T-helper 1 cell (primary cell): ENCODE measurements at regions not wholly inside any gene's neighbourhood (a gene's known extent, or its start where the extent isn't known, plus 50 kb on each side); places are given as distances from the start of the nearest gene placed in this dataset.
"Not testable (repeated sequence)": the region's sequence is repeated elsewhere in the genome, so short reads cannot be mapped to it uniquely, and the experiment has no call there.

Experiments used
- DNase-seq, 5 donors: peaks; one replicate each; pipeline ENCODE4 v3.0.0-alpha.2; 2012 to 2020

- DNase-seq = no peak
These were observed 102.6 kb downstream of the LHFPL1 start for GRCh38 chrX:112577146-112577545.

DNA sequence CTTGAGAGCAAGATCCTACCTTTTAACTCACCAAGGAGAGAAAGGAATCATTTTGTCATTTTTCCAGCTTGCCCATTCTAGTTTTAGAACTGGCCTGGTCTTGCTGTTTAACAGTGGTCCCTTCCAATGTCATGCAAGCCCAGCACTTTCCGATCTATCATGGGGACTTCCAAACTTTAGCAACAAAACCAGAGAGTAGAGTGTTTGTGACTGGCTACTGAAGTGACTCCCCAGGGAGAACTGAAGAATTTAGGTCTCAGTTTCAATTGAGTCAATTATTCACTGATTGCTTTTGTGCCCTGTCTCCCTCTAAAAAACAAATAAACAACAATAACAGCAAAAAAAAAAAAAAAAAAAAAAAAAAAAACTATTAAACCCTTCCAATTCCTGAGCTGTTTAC, 108.3 kb downstream of the LHFPL1 start:
- no peak for DNase-seq

DNA sequence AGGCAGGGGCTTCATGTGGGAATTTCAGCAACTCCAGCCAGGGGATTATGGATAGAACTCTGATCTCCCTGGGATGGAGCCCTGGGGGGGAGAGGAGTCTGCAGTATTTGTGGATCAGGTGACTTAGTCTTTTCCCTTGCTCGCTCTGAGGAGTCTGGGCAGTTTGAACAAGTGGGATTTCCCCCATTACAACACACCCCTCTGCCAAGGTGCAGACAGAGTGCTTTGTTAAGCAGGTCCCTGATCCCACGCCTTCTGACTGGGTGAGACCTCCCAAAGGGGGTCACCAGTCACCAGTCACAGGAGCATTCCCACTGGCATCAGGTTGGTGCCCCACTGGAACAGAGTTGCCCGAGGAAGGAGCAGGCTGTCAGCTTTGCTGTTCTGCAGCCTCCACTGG, 123.9 kb downstream of the LHFPL1 start:
- DNase-seq = no peak

DNA sequence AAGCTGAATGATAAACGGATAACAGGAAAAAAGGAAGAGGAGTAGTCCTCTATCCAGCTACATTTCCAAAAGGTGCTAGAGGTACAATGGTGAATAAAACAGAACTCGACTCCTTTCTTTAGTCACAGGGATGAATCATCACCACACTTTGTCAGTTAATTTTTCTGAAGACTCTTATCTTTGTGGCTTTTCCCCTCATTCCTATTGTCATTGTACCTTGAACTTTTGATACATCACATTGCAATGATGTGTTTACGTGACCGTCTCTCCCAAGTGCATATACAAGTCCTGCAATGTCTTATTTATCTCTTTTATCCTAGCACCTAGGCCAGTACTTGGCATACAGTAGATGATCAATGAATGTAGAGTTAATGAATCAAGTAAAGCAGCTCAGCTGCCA, 134.7 kb downstream of the LHFPL1 start:
- DNase-seq = no peak

DNA sequence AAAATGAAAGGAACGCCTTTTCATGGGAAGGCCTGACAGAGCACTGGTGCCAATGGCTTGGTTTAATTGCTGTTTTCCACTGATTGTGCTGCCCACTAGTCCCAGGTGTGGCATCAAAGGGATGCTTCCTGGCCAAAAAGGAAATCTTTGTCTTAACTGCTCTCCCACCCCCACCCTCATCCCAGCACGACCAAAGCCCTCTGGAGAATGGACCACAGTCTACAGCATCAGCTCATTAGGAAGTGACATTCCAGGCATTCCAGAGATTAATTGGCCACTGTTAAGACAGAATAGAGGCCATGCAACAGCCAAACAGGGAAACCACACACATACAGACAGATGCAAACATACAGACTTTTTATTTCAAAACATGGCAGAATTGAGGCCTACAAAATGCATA, 143.2 kb downstream of the LHFPL1 start:
- no peak for DNase-seq

GRCh38 chrX:112527903-112528302, 151.8 kb downstream of the LHFPL1 start:
- no peak for DNase-seq

GRCh38 chrX:112521676-112522075, 158.1 kb downstream of the LHFPL1 start:
- DNase-seq = no peak

- no peak for DNase-seq
These were observed 159.6 kb downstream of the LHFPL1 start for GRCh38 chrX:112520124-112520523.

DNA sequence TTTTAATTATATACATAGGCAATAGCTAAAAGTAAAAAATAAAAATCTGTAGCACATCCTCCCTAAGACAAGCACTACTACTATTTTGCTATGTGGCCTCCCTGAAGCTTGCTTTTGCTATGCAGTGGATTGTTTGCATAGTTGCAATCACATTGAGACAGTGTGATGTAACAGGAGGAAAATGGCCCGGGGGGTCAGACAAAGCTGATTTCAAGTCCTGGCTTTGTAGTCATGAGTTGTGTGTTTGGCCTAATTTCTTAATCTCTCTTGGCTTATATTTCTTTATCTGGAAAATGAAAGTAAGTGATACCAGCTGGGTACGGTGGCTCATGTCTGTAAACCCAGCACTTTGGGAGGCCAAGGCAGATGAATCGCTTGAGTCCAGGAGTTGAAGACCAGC, 166.6 kb downstream of the LHFPL1 start:
- DNase-seq = no peak

- DNase-seq = no peak
These were observed 167.2 kb downstream of the LHFPL1 start for GRCh38 chrX:112512509-112512908.

DNA sequence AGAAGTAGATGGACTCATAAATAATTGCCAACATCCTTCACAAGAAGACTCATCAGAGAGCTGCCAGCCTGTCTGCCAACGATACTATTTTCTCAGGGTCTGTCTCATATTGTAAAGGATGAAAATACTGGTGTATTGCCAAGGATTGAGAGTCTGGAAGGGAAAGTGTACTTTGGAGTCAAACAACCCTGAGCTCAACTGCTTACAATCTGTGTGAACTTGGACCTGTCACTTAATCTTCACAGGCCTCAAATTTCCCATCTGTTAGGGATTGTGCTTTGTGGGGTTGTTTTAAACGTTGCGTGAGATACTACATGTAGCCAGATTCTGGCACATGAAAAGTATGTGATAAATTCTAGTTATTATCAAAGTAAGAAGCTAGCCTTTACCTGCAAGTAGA, 169.1 kb downstream of the LHFPL1 start:
- no peak for DNase-seq

- no peak for DNase-seq
These were observed 202.1 kb downstream of the LHFPL1 start for GRCh38 chrX:112477653-112478052.

DNA sequence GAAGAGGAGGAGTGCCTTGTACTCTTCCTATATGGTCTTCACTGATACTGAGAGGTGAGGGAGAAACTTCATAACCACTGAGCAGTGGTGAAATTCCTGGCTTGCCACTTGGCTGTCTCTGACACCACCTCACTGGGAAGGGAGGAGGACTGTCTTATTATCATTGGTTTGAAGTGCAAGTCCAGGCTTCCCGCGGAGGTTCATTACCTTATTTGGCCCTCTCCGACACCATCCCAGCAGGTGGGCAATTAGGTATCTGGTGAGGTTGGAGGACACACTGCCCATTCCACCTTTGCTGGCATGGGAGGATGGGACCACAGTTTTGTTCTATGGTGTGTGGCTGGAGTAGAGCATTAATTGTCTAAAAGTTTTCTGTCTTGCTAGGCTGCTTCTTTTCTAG, 206.1 kb downstream of the LHFPL1 start:
- no peak for DNase-seq

DNA sequence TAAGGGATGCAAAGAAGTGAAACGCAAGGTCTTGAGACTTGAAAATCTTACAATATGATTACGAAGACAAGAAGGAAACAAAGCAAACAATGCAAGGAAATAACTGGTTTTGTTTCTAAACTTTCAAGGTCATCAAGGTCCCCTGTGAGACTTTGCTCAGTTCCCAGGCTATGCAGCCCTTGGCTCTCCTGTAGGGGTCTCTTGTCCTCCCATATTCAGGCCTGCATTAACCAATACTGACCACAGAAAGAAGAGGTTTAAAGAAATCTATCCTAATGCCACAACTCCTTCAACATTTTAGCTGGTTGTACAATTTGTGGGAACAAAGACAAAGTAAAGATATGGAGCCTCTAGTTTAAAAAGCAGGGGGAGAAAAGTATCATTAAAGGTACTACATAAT, 209.2 kb downstream of the LHFPL1 start:
- no peak for DNase-seq

- DNase-seq = not testable (repeated sequence)
These were observed 217.7 kb downstream of the LHFPL1 start for GRCh38 chrX:112461949-112462450.

DNA sequence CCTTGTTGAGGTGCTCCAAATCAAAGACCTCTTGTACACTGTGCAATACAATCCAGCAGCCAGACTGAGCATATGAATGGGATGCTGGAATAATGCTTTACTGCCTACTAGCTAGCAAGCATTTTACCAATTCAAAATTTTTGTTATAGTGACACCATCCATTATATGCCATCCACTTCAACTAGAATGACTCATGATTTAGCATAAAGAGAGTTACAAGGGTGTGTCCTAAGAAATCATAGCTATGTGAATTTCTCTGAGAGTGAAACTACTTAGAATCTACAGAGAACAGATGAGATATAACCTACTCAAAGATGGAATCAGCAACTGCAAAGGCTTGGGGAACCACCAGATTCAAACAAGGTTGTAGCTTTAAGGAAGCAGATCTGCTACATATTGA, 221.9 kb downstream of the LHFPL1 start:
- no peak for DNase-seq

- DNase-seq = no peak
These were observed 228.9 kb downstream of the LHFPL1 start for GRCh38 chrX:112450810-112451209.

GRCh38 chrX:112440277-112440676, 239.5 kb downstream of the LHFPL1 start:
- no peak for DNase-seq

DNA sequence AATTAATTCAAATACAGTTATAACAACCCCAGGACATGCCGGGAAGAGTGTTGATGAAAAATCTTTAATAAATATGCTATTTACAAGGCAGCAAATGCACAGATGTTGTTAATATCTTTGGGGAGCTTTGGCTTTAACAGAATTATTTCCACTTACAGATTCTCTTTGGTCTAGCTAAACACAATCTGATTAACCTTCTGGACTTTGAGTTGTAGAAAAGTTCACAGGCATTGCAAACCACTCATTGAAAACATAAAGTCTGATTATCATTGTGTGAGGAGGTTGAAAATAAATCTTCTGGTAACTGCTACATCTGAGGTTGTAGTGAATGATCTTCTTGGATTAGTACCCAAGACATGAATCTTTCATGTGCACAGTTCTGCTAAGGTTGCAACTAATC, 255.6 kb downstream of the LHFPL1 start:
- no peak for DNase-seq

DNA sequence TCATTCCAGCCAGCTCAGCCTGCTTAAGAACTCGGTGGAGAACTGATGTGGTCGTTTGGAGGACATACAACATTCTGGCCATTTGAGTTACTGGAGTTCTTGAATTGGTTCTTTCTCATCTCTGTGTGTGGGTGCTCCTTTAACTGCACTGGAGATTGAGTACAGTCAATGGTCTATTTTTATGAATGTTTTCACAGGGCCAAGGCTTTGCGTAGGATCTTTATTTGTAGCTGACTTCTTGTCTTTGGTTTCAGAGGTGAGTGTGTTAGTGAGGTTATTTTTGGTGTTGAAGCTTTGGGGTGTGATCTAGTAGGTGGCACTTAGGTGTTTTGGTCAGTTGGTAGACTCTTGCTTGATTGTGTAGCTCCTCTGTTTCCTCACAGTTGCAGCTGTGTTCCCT, 288.4 kb downstream of the LHFPL1 start:
- no peak for DNase-seq

GRCh38 chrX:112381649-112382298, 298.0 kb downstream of the LHFPL1 start:
- DNase-seq = not testable (repeated sequence)

DNA sequence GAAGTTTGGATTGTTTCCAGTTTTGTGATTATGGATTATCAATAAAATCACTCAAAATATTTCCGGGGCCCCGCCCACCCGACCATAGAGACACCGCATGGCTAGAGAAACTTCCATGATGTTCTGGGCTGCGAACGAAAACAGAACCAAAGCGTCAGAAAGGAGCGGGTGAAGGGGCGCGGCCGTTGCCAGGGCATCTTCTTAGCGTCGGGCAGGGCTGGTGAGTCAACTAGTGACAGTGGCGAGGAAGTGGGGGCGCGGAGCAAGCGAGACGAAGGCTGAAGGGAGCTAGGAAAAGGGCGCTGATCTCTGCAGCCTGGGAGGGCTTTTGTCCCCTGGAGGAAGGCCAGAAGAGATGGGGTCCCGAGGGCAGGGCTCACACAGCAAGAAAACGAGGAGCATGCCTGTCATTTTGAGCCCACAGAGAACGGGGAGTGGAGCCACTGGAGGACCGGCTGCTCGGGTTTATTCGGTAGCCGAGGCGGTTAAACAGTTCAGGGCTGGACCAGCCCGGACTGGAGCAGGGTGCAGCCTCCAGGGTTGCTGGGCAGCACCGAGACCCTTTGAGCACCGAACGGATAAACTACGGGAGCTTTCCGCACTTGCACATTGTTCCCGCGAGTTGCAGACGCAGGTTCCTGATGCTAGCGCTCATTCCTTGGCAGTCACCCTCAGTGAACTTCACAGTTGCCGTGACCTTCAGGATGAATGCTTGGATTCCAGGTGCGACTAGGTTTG, 298.1 kb upstream of the TRPC5 start:
- no peak for DNase-seq

DNA sequence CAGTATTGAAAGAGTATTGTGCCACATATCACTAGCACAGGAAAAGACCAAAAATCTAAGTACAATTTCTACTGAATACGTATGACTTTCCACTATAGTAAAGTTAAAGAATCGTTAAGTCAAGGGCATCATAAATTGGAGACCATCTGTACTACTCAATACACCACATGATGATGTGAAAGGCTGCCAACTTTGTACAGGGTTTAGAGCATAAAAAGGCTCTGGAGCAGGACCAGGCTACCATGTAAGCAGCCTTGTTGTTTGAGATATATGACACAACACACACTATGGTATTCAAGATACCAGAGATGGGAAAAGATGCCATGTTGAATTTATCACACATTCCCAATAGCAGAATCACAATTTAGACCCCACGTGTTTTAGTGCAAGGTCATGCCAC, 294.9 kb upstream of the TRPC5 start:
- no peak for DNase-seq

GRCh38 chrX:112368371-112368770, 285.8 kb upstream of the TRPC5 start:
- no peak for DNase-seq

GRCh38 chrX:112367065-112367464, 284.5 kb upstream of the TRPC5 start:
- no peak for DNase-seq
